HL-60 (cell line): ENCODE measurements at regions not wholly inside any gene's neighbourhood (a gene's known extent, or its start where the extent isn't known, plus 50 kb on each side); places are given as distances from the start of the nearest gene placed in this dataset.

Source experiments
- POLR2AphosphoS5 ChIP-seq: IDR thresholded peaks from 2 replicates; pipeline ENCODE4 v1.6.1; 2012; ENCODE audit warnings: low read depth
- TF ChIP-seq, protein P1 (sequence below): IDR thresholded peaks from one replicate; pipeline ENCODE4 v1.5.1; 2011; ENCODE audit warnings: low read length, control low read depth, inconsistent platforms; ENCODE audit not compliant: insufficient read depth

DNA sequence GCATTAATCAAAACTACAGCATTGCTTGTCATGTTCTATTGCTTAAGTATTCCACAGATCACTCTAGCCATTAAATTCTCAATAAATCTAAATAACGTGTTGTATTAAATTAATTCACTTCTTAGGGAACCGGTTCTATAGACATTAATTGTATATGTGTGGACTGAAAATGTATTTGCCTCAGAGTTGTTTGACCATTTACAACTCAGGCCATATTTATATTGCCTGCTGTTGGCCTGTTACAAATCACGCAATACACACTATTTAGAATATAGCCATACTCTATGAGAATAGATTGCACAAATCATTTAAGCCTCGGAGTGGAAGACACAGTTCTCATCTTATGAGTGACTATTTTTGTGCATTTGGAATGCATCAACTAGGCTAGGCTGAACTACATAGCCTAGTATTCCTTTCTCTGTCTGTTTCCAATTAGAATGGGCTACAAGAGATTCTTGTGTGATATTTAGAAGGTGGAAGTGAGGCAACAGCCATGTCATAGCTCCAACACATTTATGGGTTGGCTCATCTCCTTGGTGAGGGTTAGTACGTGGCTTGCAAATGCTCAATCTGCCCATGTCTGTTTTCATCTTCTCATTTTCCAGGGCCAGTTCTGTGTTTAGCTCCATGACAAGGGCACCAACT lies 1116.1 kb downstream of the PCDH9 start:
- TF ChIP-seq, protein P1, sequence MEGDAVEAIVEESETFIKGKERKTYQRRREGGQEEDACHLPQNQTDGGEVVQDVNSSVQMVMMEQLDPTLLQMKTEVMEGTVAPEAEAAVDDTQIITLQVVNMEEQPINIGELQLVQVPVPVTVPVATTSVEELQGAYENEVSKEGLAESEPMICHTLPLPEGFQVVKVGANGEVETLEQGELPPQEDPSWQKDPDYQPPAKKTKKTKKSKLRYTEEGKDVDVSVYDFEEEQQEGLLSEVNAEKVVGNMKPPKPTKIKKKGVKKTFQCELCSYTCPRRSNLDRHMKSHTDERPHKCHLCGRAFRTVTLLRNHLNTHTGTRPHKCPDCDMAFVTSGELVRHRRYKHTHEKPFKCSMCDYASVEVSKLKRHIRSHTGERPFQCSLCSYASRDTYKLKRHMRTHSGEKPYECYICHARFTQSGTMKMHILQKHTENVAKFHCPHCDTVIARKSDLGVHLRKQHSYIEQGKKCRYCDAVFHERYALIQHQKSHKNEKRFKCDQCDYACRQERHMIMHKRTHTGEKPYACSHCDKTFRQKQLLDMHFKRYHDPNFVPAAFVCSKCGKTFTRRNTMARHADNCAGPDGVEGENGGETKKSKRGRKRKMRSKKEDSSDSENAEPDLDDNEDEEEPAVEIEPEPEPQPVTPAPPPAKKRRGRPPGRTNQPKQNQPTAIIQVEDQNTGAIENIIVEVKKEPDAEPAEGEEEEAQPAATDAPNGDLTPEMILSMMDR = no peak
- TF ChIP-seq POLR2AphosphoS5 = no peak
